ENCODE measurements at regions not wholly inside any gene's neighbourhood (a gene's known extent, or its start where the extent isn't known, plus 50 kb on each side); places are given as distances from the start of the nearest gene placed in this dataset.

- H3K4me2 ChIP-seq (ENCODE audit: insufficient read depth, low read length), result no peak overlapping the region
- TF ChIP-seq MAFG (tag; conservative IDR thresholded peaks at IDR 0.05) (0 out of 2 replicates have a peak, but pooled peaks have one; percentile 9), ZBTB49 (CRISPR knock-in tag; IDR thresholded peaks at IDR 0.05; ENCODE audit: borderline replicate concordance) (no peak), C11orf30 (IDR thresholded peaks at IDR 0.05; ENCODE audit: low read depth) (peak; percentile 9; the same call in 1 of the 2 replicates), KLF1 (tag; IDR thresholded peaks at IDR 0.05) (no peak), ZNF316 (IDR thresholded peaks at IDR 0.05) (peak; percentile 49; the same call in 1 of the 2 replicates), MAFK (IDR thresholded peaks at IDR 0.05; ENCODE audit: low read length) (peak; percentile 47; the same call in 1 of the 2 replicates), MAFF (IDR thresholded peaks at IDR 0.05; ENCODE audit: low read length) (peak; percentile 56)
- no peaks in the 10 kb centered on the region for H3K79me2 ChIP-seq (ENCODE audit: control insufficient read depth, insufficient read depth, low read length)
- H2AFZ ChIP-seq (ENCODE audit: low read depth, low read length), result no peak overlapping the region
- 0% methylated on average over 1 of the region's 1 CpG for WGBS (ENCODE audit: insufficient coverage, low coverage, missing lambda C conversion rate)
- intact Hi-C loops (cut with micrococcal nuclease) (no loop called here), in situ Hi-C loops (cut with MboI) (no loop called here)
- no TSS peak for BruUV-seq (replicated peaks)
- DNase-seq (ENCODE audit: extremely low read depth in 1 of 4, low spot score in 3 of 4), result no peak
- H4K20me1 ChIP-seq (replicated peaks; ENCODE audit: control insufficient read depth, insufficient read depth, low read length), result no peaks in the 10 kb centered on the region
- H3K4me1 ChIP-seq (replicated peaks in 1 of 2; ENCODE audit: control insufficient read depth in 2 of 2, insufficient read depth in 2 of 2, low read length in 2 of 2), result no peaks in the 10 kb centered on the region
- FAIRE-seq, result no peak
- no peak overlapping the region for H3K9ac ChIP-seq (ENCODE audit: insufficient read depth in 1 of 2, low read depth in 2 of 2, low read length in 2 of 2)
- ChIA-PET POLR2A (no interaction called here), CTCF (ENCODE audit: low intra/inter-chr PET ratio) (no interaction called here)
- no peaks in the 10 kb centered on the region for H3K27me3 ChIP-seq (ENCODE audit: control insufficient read depth in 2 of 2, insufficient read depth in 2 of 2, low read length in 2 of 2)
- no peak overlapping the region for H3K4me3 ChIP-seq
- ATAC-seq, result no peak
- H3K36me3 ChIP-seq (ENCODE audit: control insufficient read depth, insufficient read depth, low read length), result no peaks in the 10 kb centered on the region
- H3K9me3 ChIP-seq (replicated peaks; ENCODE audit: control insufficient read depth, insufficient read depth, low read depth, low read length), result no peaks in the 10 kb centered on the region; the same call in 1 of the 2 replicates
- H3K27ac ChIP-seq (ENCODE audit: extremely low read depth, low read depth, low read length), result no peak overlapping the region
- no peaks in the 10 kb centered on the region for H3K9me1 ChIP-seq (ENCODE audit: control insufficient read depth, insufficient read depth, low read length)
Observed at GRCh38 chr11:106446302-106446701, 368.8 kb downstream of the AASDHPPT start.

Measured in K562 (cell line).